HG03103 (cell line): ENCODE measurements at regions not wholly inside any gene's neighbourhood (a gene's known extent, or its start where the extent isn't known, plus 50 kb on each side); places are given as distances from the start of the nearest gene placed in this dataset.
"Not testable (repeated sequence)": the region's sequence is repeated elsewhere in the genome, so short reads cannot be mapped to it uniquely, and the experiment has no call there.

Experiments used
- ATAC-seq: cut with Tn5 transposase; IDR thresholded peaks from one replicate; pipeline ENCODE4 v1.9.1; 2021; ENCODE audit warnings: low read depth; ENCODE audit not compliant: unreplicated experiment

DNA sequence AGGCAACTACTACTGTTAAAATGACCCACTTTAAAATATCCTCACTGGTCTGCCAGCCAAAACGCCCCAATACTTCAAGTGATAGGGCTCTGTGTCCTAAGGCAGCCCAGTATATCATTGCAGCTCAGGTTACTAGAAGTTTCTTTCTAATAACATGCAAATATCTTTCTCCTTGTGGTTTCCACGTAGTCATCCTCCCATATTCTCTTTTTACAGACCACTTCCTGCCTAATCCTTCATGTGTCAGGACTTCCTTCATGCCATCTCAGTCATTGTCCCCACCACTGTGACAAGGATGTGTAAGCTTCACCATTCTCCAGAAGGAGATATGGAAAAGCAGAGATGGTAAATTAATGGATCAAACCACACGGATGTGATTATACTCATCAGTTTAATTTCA lies 813.7 kb downstream of the MAT2B start:
- no peak for ATAC-seq

DNA sequence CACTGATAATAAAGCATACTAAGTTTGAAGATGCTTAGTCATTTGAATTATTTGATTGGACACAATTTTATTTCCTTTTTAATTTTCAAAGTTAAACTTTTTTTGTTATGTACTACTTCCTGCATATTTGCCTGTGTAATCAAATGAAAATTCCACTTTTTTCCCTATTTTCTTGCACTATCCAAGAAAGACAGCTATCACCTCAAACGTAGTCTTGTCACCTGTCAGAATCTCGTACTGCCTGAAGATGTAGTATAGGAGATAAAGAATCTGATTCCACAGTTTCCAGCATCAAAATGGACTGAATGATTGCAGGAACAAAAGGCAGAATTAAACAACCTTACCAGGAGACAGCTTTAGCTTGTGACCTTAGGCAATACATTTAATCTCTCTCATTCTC lies 818.8 kb downstream of the MAT2B start:
- no peak for ATAC-seq

DNA sequence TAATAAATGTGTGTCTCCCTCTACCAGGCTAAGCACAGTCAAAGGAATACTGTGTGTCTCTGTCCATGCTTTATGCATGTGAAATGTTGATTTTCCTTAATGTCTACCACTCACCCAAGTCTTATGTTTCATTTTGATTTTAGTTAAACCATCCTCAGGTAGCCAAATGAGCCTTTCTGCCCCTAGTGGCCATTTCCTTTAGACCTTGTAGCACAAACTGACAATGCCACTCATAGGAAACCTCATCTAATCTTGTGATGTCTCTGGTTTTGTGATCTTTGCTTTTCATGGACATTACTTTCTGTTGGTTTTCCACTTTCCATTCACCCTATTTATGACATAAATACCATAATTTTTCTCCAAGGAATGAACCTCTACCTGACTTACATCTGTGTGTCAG lies 820.8 kb downstream of the MAT2B start:
- ATAC-seq, result peak; percentile 67

- ATAC-seq, result not testable (repeated sequence)
Measured at GRCh38 chr5:164327166-164327565, 821.7 kb downstream of the MAT2B start.

- no peak for ATAC-seq
Measured at GRCh38 chr5:164332349-164333196, 827.2 kb downstream of the MAT2B start.

DNA sequence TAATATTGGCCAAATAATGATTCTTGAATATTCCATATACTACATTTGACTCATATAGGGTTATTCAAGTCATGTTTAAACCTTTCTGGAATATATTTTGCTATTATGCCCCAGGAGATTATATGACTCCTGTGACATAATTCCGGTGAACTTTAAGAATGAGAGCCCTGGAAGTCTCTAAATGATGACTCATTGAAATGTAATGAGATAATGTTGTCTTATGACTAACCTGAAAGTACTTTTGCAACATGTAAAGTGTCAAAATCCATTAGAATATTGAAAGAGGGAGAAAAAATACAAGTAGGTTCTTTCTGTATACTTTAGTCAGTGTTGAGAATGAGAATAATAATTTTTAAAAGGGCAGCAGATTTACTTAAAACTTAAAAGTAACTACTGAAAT lies 830.4 kb downstream of the MAT2B start:
- ATAC-seq, result no peak

DNA sequence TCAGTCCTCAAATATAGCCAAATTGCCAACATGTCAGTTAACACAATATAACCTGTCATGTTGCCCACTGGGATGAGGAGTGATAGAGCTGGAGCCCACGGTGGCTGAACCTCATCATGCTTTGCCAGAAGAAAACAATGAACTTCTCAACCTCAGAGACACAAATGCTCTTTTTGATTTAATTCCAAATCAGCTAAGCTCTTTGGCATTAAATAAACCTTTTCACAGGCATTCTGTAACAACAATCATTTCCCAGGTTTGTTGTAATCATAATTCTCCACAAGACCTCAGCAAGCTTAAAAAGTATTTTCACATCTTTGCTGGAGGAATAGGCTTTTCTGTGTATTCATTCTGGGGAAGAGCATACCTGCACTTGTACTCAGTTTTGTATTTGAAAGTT lies 830.9 kb downstream of the MAT2B start:
- ATAC-seq, result no peak

DNA sequence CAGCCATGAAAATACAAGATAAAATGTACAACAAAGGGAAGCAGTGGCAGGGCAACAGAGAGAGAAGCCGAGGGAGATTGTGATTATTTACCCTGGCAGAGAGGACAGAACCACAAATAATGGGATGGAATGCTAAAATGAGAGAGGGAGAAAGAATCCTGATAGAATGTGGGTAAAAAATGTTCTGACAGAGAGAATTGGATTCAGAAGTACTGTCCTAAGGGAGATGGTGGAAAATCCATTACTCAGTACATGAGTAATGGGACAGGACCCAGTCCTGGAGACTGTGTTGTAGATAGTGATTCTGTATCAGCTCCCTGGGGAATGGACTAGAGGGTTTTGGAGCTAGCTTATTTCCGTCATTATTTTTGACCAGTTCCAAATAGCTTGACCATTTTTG lies 831.5 kb downstream of the MAT2B start:
- ATAC-seq, result no peak

- ATAC-seq, result no peak
Measured at GRCh38 chr5:164341056-164341619, 835.7 kb downstream of the MAT2B start.

DNA sequence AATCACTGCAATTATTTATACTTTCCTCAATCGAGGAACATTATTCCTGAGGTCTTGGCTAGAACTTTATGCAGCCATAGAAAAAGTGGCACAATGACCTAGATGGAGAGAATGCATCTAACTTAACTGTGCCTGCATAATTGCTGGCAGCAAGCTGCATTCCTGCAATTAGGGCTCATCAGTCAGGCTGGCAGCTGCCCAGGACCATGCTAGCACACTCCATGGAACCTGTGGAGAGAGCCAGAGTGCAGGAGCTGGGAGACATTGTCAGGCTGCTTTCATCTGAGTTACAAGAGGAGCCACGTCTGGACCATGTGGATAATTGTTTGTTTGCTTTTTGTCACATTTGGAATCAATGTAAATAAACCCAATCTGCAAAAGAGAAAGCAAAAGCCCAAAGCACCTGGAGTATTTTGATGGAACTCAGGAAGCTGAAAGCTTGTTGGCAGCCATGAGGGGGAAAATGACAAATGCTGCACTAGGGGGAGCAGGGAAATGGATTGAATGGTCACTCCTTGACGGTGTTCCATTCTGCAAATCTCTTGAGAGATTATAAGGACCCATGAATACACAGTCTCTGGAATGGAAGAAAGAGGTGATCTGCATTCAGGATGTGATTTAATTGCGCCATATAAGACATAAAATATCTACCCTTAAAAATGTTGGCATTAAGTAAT lies 839.9 kb downstream of the MAT2B start:
- ATAC-seq, result no peak

DNA sequence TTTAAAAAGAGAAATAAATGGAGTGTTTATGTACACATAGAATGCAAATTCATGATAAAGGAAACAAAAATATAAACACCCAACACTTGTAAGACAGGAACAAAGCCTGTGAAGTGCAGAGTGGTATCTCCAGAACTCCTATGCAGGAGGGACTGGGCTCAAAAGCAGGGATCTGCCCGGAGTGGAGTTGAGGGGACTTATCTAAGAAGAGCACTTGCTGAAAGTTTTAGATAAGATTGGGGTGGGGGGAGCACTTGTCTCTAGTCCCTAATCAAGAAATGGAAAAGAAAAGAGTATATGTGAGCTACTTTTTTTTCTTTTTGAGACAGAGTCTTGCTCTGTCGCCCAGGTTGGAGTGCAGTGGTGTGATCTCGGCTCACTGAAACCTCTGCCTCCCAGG lies 840.4 kb downstream of the MAT2B start:
- ATAC-seq, result no peak

DNA sequence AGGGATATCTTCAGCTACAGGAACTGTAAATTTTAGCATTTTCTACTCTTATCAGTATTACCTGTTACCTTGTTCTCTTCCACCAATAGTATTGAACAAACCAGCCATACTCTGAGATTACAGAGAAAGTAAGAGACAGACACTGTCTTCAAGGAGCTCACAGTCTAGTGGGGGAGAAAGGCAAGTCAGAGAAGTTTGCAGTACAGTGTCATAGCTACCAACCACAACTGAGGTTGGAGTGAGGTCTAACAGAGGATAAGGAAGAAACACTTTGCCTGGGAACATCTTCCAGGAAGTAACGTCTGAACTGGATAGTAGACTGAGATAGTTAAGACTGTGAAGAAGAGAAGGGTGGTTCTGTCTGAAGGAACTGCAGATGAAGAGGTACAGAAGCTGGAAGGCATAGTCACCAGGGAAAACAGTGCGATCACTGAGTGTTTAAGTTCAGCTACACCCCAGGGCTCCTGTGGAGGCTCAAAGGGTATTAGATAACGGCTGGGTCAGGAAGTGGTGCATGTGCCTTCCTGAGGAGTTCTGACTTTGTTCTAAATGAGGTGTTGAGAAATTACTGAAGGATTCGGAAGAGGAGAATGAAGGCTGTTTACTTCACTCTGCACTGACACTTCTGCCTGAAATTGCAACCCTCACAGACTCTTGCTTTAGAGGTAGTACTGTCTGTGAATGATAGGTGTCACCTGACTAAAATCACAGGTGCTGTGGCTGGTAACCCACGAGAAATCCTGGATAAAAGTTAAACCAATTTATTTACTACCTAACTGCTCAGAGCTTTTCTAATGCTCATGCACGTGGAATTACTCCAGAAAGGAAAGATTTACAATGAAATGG lies 841.6 kb downstream of the MAT2B start:
- no peak for ATAC-seq

DNA sequence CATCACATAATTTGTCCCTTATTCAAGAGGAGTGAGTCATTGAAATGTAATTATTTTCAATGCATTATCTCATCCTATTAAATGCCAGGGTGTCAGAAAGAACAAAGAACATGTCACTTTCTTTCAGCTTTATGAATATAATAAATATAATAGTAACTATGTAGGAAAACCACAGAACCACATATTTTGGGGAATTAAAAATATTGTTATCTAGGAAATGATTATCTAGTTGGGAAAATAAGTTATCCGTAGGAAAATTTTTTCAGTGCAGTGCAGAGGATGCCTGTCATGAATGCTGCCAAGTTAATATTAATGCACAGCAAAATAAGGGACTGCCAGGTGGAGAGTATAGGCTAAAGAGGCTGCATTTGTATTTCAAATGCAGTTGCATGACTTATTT lies 844.8 kb downstream of the MAT2B start:
- ATAC-seq, result no peak

DNA sequence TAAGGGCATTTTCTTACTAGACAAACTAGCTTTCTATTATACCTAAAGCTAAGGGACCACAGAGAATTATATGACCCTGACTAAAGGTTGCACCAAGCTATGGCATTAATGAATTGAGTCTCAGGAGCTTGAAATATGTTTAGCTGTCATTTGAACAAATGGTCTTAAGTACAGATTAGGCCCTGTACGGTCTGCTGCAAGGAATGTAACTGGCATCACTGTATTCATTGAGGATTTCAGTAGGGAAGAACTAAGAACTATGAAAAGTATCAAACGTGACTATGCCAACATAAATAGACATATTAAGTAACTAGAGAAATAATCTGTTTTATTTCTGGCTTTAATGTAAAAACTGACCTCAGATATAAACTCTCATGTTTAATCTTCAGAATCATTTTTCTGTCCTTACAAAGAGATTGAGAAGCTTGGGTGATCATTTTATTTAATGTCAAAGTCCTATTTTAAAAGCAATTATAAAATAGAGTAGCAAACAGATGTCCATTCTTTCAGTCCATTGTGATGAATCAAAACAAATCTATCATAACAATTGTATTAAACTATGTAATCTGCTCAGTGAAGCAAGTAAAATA lies 845.9 kb downstream of the MAT2B start:
- ATAC-seq, result no peak

GRCh38 chr5:164352695-164353094 lies 847.3 kb downstream of the MAT2B start:
- no peak for ATAC-seq

DNA sequence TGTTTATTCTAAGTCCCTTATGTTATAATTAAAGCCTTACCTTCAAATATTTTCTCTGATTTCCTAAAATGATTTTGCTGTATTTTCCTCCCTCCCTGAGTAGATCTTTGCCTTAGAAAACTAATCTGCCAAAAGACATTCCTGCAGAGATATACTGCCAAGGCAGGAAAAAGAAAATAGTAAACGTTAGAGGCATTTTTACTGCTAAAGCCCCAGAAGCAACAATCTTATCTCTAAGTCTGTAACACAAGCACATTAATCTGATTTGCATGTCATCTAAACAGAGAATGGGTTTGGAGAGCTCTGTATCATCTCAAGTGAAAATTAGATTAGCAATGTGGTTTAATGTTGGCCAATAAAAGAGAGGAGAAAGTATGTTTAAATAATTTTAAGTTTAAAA lies 847.7 kb downstream of the MAT2B start:
- no peak for ATAC-seq

- no peak for ATAC-seq
Measured at GRCh38 chr5:164354139-164354751, 848.8 kb downstream of the MAT2B start.

DNA sequence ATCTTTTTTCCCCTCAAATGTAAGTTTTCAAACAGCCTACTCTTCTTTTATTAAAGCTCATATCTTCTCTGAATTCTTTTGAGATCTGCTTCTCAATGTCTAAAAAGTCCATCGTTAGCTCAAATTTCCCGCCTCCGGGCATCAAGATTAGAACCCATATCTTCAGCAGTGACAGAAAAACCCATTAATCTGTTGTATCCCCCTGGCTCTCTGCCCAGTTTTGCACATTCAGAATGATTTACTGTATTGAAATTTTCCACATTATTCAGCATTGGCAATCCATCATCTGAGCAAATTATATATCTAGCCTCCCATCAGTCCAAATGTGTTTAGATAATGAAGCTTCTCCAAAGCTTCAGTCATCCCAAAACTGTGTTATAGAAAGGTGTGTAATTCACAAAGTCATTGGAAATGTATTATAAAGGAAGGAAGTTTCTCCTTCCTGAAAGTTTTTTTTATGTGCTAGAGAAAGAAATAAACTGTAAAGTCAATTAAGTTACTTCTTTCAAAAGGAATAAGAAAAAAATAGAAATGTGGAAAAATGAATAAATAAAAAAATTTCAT lies 849.9 kb downstream of the MAT2B start:
- ATAC-seq, result no peak

- ATAC-seq, result no peak
Measured at GRCh38 chr5:164356790-164357189, 851.4 kb downstream of the MAT2B start.
